ENCODE measurements at regions not wholly inside any gene's neighbourhood (a gene's known extent, or its start where the extent isn't known, plus 50 kb on each side); places are given as distances from the start of the nearest gene placed in this dataset.

DNA sequence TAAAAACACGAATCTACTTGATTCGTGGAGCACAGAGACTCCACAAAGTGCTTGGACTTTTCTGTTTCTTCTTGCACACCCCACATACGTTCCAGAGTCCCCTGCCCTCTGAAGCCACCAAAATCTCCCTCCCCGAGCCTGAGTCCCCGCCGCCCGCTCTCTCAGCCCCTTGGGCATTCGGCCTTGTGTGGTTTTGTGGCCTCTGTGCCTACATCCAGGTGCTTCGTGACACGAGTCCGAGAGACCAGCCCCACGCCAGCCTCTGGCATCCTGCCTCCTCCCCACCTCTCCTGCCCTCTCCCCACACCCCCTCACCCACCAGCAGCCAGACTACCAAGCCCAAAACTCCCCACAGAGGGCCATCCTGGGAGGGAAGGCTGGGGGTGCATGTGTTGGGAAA, 87.8 kb upstream of the PPP1R26 start:
- Histone ChIP-seq H2AFZ (ENCODE audit: low read depth, low read length) (no peak overlapping the region), H3K36me3 (ENCODE audit: control insufficient read depth in 1 of 2, insufficient read depth in 2 of 2, low read depth in 1 of 2, low read length in 2 of 2) (no peaks in the 10 kb centered on the region), H3K23ac (ENCODE audit: low read length in 2 of 2) (no peak overlapping the region), H3K9ac (ENCODE audit: low read length) (no peak overlapping the region), H3K4me2 (ENCODE audit: low read length, poor library complexity, severe bottlenecking) (no peak overlapping the region), H2AK5ac (ENCODE audit: low read length, severe bottlenecking) (no peak overlapping the region), H3K18ac (ENCODE audit: low read depth in 1 of 2, low read length in 2 of 2) (no peak overlapping the region), H3K14ac (ENCODE audit: low read length in 2 of 2) (no peak overlapping the region), H3K9me3 (ENCODE audit: control insufficient read depth, low read length) (peaks cover 11% of the 10 kb centered on the region), H2BK5ac (ENCODE audit: low read depth, low read length, poor library complexity, severe bottlenecking) (no peak overlapping the region), H4K8ac (ENCODE audit: low read length) (no peak overlapping the region), H2BK120ac (ENCODE audit: low read depth, low read length) (no peak overlapping the region), H2BK12ac (ENCODE audit: low read length in 2 of 2) (no peak overlapping the region), H3K4me3 (ENCODE audit: insufficient read depth in 1 of 2, low read depth in 1 of 2, low read length in 2 of 2) (no peak overlapping the region), H3K4ac (ENCODE audit: low read depth in 1 of 2, low read length in 2 of 2) (no peak overlapping the region), H2BK15ac (ENCODE audit: low read depth, poor library complexity, severe bottlenecking) (no peak overlapping the region), H3K27me3 (ENCODE audit: control insufficient read depth in 1 of 2, insufficient read depth in 1 of 2, low read length in 2 of 2) (peaks cover 0 to 14% of the 10 kb centered on the region in 2 experiments), H4K91ac (ENCODE audit: low read length) (no peak overlapping the region), H3K79me1 (replicated peaks; ENCODE audit: low read length, poor library complexity, severe bottlenecking) (no peaks in the 10 kb centered on the region), H3K4me1 (ENCODE audit: control insufficient read depth, insufficient read depth, low read depth, low read length) (no peaks in the 10 kb centered on the region), H3K27ac (ENCODE audit: low read length, poor library complexity, severe bottlenecking) (no peak overlapping the region)
- 71% methylated on average over 12 of the region's 12 CpGs for whole genome bisulfite sequencing
- DNase-seq = no peak

DNA sequence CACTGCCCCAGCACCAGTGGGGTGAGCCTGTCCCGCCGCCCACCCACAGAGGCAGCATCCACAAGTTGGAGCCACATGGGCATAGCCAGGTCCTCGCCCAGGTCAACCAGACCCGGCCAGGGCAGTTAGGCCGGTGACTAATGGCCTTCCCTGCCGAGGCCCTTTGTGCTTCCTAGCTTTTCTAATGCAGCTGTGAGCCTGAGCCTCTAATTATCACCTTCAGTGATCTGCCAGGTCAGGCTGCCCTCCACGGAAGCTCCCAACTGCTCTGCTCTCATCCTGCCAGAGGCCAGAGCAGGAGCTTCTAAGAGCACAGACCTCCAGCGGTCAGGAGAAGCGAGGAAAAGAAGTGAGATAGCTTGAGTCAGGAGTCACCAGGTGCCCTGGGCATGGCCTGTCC, 87.1 kb upstream of the PPP1R26 start:
- 44% methylated on average over 9 of the region's 9 CpGs for WGBS

DNA sequence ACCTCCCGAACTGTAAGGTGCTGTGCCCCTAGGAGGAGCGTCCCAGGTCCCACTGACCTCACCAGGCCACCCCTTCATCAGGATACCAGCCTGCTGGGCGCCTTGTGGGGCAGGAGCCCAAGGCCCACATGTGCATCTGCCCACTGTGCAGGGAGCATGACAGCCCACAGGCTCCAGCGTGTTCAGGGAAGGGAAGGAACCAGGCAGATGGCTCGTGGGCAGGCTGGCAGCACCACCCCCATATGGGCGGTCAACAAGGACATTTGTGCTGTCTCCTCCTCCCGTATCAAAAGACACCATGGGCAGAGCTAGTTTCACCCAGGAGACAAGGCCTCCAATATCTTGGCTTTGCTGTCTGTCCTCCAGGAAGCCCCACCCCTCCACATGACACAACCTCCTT, 85.5 kb upstream of the PPP1R26 start:
- WGBS = 75% methylated on average over 7 of the region's 7 CpGs
- Histone ChIP-seq H3K9ac (ENCODE audit: low read length) (no peak overlapping the region), H2BK15ac (ENCODE audit: low read depth, poor library complexity, severe bottlenecking) (no peak overlapping the region), H2AK5ac (ENCODE audit: low read length, severe bottlenecking) (no peak overlapping the region), H3K4me1 (ENCODE audit: control insufficient read depth, insufficient read depth, low read depth, low read length) (no peaks in the 10 kb centered on the region), H3K4me3 (ENCODE audit: insufficient read depth in 1 of 2, low read depth in 1 of 2, low read length in 2 of 2) (no peak overlapping the region), H4K8ac (ENCODE audit: low read length) (no peak overlapping the region), H2BK120ac (ENCODE audit: low read depth, low read length) (no peak overlapping the region), H3K14ac (ENCODE audit: low read length in 2 of 2) (no peak overlapping the region), H3K27me3 (ENCODE audit: control insufficient read depth in 1 of 2, insufficient read depth in 1 of 2, low read length in 2 of 2) (peaks cover 0 to 10% of the 10 kb centered on the region in 2 experiments), H2AFZ (ENCODE audit: low read depth, low read length) (no peak overlapping the region), H3K36me3 (ENCODE audit: control insufficient read depth in 1 of 2, insufficient read depth in 2 of 2, low read depth in 1 of 2, low read length in 2 of 2) (no peaks in the 10 kb centered on the region), H3K9me3 (ENCODE audit: control insufficient read depth, low read length) (peaks cover 18% of the 10 kb centered on the region), H3K23ac (ENCODE audit: low read length in 2 of 2) (no peak overlapping the region), H3K4me2 (ENCODE audit: low read length, poor library complexity, severe bottlenecking) (no peak overlapping the region), H3K4ac (ENCODE audit: low read depth in 1 of 2, low read length in 2 of 2) (no peak overlapping the region), H3K27ac (ENCODE audit: low read length, poor library complexity, severe bottlenecking) (no peak overlapping the region), H3K18ac (ENCODE audit: low read depth in 1 of 2, low read length in 2 of 2) (no peak overlapping the region), H2BK5ac (ENCODE audit: low read depth, low read length, poor library complexity, severe bottlenecking) (no peak overlapping the region), H4K91ac (ENCODE audit: low read length) (no peak overlapping the region), H3K79me1 (replicated peaks; ENCODE audit: low read length, poor library complexity, severe bottlenecking) (no peaks in the 10 kb centered on the region), H2BK12ac (ENCODE audit: low read length in 2 of 2) (no peak overlapping the region)
- DNase-seq = no peak

More for the DNA sequence above, 87.1 kb upstream of the PPP1R26 start:
- H3K27ac ChIP-seq (ENCODE audit: low read length, poor library complexity, severe bottlenecking) = no peak overlapping the region
- H3K4me2 ChIP-seq (ENCODE audit: low read length, poor library complexity, severe bottlenecking) = no peak overlapping the region
- no peak overlapping the region for H3K18ac ChIP-seq (ENCODE audit: low read depth in 1 of 2, low read length in 2 of 2)
- DNase-seq = no peak
- no peak overlapping the region for H2BK15ac ChIP-seq (ENCODE audit: low read depth, poor library complexity, severe bottlenecking)
- no peak overlapping the region for H4K8ac ChIP-seq (ENCODE audit: low read length)
- no peak overlapping the region for H2AFZ ChIP-seq (ENCODE audit: low read depth, low read length)
- peaks cover 0 to 14% of the 10 kb centered on the region in 2 experiments for H3K27me3 ChIP-seq (ENCODE audit: control insufficient read depth in 1 of 2, insufficient read depth in 1 of 2, low read length in 2 of 2)
- H3K4ac ChIP-seq (ENCODE audit: low read depth in 1 of 2, low read length in 2 of 2) = no peak overlapping the region
- peaks cover 18% of the 10 kb centered on the region for H3K9me3 ChIP-seq (ENCODE audit: control insufficient read depth, low read length)
- no peak overlapping the region for H3K23ac ChIP-seq (ENCODE audit: low read length in 2 of 2)
- no peak overlapping the region for H2AK5ac ChIP-seq (ENCODE audit: low read length, severe bottlenecking)
- H2BK5ac ChIP-seq (ENCODE audit: low read depth, low read length, poor library complexity, severe bottlenecking) = no peak overlapping the region
- no peaks in the 10 kb centered on the region for H3K36me3 ChIP-seq (ENCODE audit: control insufficient read depth in 1 of 2, insufficient read depth in 2 of 2, low read depth in 1 of 2, low read length in 2 of 2)
- no peaks in the 10 kb centered on the region for H3K79me1 ChIP-seq (replicated peaks; ENCODE audit: low read length, poor library complexity, severe bottlenecking)
- H4K91ac ChIP-seq (ENCODE audit: low read length) = no peak overlapping the region
- H2BK12ac ChIP-seq (ENCODE audit: low read length in 2 of 2) = no peak overlapping the region
- H3K14ac ChIP-seq (ENCODE audit: low read length in 2 of 2) = no peak overlapping the region
- H2BK120ac ChIP-seq (ENCODE audit: low read depth, low read length) = no peak overlapping the region
- H3K9ac ChIP-seq (ENCODE audit: low read length) = no peak overlapping the region
- no peak overlapping the region for H3K4me3 ChIP-seq (ENCODE audit: insufficient read depth in 1 of 2, low read depth in 1 of 2, low read length in 2 of 2)
- H3K4me1 ChIP-seq (ENCODE audit: control insufficient read depth, insufficient read depth, low read depth, low read length) = no peaks in the 10 kb centered on the region

DNA sequence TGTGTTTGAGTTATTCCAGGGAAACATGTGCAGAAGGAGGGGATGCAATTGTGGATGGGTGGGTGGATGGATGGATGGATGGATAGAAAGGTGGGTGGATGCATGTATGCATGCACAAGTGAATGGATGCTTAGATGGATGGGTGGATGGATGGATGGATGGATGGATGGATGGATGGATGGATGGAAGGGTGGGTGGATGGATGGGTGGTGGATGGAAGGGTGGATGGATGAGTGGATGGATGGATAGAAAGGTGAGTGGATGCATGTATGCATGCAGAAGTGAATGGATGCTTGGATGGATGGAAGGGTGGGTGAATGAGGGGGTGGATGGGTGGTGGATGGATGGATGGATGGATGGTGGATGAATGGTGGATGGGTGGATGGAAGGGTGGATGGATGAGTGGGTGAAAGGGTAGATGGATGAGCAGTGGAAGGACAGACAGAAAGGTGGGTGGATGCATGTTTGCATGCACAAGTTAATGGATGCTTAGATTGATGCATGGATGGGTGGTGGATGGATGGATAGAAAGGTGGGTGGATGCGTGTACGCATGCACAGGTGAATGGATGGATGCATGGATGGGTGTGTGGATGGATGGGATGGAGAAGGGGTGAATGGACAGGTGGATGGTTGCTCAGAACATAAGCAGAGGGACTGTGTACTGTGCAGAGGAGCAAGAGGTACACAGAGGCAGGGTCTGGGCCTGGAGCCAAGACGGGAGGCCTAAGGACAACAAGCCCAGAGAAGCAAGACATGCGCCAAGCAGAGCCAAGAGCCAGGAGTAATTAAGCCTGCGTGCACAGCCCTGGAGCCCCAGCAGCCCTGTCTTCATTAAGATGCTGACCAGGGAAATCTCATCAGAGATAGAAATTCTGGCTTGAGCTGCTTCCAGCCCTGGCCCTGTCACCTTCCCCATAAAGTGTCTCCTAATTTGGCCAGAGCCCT, 84.6 kb upstream of the PPP1R26 start:
- H3K79me1 ChIP-seq (replicated peaks; ENCODE audit: low read length, poor library complexity, severe bottlenecking) = no peaks in the 10 kb centered on the region
- no peak overlapping the region for H2BK120ac ChIP-seq (ENCODE audit: low read depth, low read length)
- no peak overlapping the region for H2BK15ac ChIP-seq (ENCODE audit: low read depth, poor library complexity, severe bottlenecking)
- no peak overlapping the region for H3K23ac ChIP-seq (ENCODE audit: low read length in 2 of 2)
- no peak overlapping the region for H3K27ac ChIP-seq (ENCODE audit: low read length, poor library complexity, severe bottlenecking)
- no peak overlapping the region for H2BK5ac ChIP-seq (ENCODE audit: low read depth, low read length, poor library complexity, severe bottlenecking)
- H2BK12ac ChIP-seq (ENCODE audit: low read length in 2 of 2) = no peak overlapping the region
- 83% methylated on average over 5 of the region's 5 CpGs for WGBS
- peaks cover 18% of the 10 kb centered on the region for H3K9me3 ChIP-seq (ENCODE audit: control insufficient read depth, low read length)
- H2AFZ ChIP-seq (ENCODE audit: low read depth, low read length) = no peak overlapping the region
- H3K36me3 ChIP-seq (ENCODE audit: control insufficient read depth in 1 of 2, insufficient read depth in 2 of 2, low read depth in 1 of 2, low read length in 2 of 2) = no peaks in the 10 kb centered on the region
- peaks cover 0 to 12% of the 10 kb centered on the region in 2 experiments for H3K27me3 ChIP-seq (ENCODE audit: control insufficient read depth in 1 of 2, insufficient read depth in 1 of 2, low read length in 2 of 2)
- H3K4me1 ChIP-seq (ENCODE audit: control insufficient read depth, insufficient read depth, low read depth, low read length) = no peaks in the 10 kb centered on the region
- no peak for DNase-seq
- H3K9ac ChIP-seq (ENCODE audit: low read length) = no peak overlapping the region
- H4K91ac ChIP-seq (ENCODE audit: low read length) = no peak overlapping the region
- H2AK5ac ChIP-seq (ENCODE audit: low read length, severe bottlenecking) = no peak overlapping the region
- no peak overlapping the region for H3K4ac ChIP-seq (ENCODE audit: low read depth in 1 of 2, low read length in 2 of 2)
- H3K18ac ChIP-seq (ENCODE audit: low read depth in 1 of 2, low read length in 2 of 2) = no peak overlapping the region
- H3K4me2 ChIP-seq (ENCODE audit: low read length, poor library complexity, severe bottlenecking) = no peak overlapping the region
- no peak overlapping the region for H3K4me3 ChIP-seq (ENCODE audit: insufficient read depth in 1 of 2, low read depth in 1 of 2, low read length in 2 of 2)
- H4K8ac ChIP-seq (ENCODE audit: low read length) = no peak overlapping the region
- no peak overlapping the region for H3K14ac ChIP-seq (ENCODE audit: low read length in 2 of 2)

Measured in mesenchymal stem cell (in vitro differentiated cells and primary cell).